Kidney (tissue), 13 donors: ENCODE measurements at regions not wholly inside any gene's neighbourhood (a gene's known extent, or its start where the extent isn't known, plus 50 kb on each side); places are given as distances from the start of the nearest gene placed in this dataset.

Experiments used
- DNase-seq, 5 donors: peaks; one replicate each; pipeline ENCODE4 v3.0.0-alpha.2; 2013 to 2020
- FAIRE-seq: peaks from 2 replicates; lab custom pipeline; 2012; peaks lifted over from hg19 to GRCh38; lab: Jason Lieb, UNC
- H3K27ac ChIP-seq, 2 donors: one replicate each; pipeline ENCODE4 v1.7.0; 2013; ENCODE audit warnings: low read depth in 2 of 2, low read length in 2 of 2, inconsistent platforms in 1 of 2
- H3K27me3 ChIP-seq: one replicate; pipeline ENCODE4 v1.7.1; 2013; ENCODE audit warnings: low read length, inconsistent platforms; ENCODE audit not compliant: control insufficient read depth, insufficient read depth
- H3K36me3 ChIP-seq, 3 donors: one replicate each; pipeline versions ENCODE4 v1.7.0 to v1.7.1; 2013; ENCODE audit warnings: low read length in 3 of 3, control low read depth in 1 of 3, inconsistent platforms in 1 of 3; ENCODE audit not compliant: insufficient read depth in 3 of 3, control insufficient read depth in 2 of 3
- H3K4me1 ChIP-seq, 3 donors: one replicate each; pipeline versions ENCODE4 v1.7.0 to v1.7.1; 2013; ENCODE audit warnings: low read length in 3 of 3, inconsistent platforms in 1 of 3, low read depth in 1 of 3; ENCODE audit not compliant: control insufficient read depth in 2 of 3, insufficient read depth in 2 of 3
- H3K4me3 ChIP-seq, 3 donors: one replicate each; pipeline versions ENCODE4 v1.7.0 to v1.8.1; 2013; ENCODE audit warnings: low read length in 3 of 3, control low read depth in 1 of 3, inconsistent platforms in 1 of 3
- H3K9ac ChIP-seq, 3 donors: one replicate each; pipeline versions ENCODE4 v1.7.0 to v1.7.1; 2013; ENCODE audit warnings: low read length in 3 of 3, control low read depth in 1 of 3, inconsistent platforms in 1 of 3
- H3K9me3 ChIP-seq, 3 donors: one replicate each; pipeline versions ENCODE4 v1.7.0 to v1.7.1; 2013; ENCODE audit warnings: low read length in 3 of 3, control low read depth in 1 of 3, inconsistent platforms in 1 of 3; ENCODE audit not compliant: control insufficient read depth in 2 of 3, insufficient read depth in 1 of 3
- intact Hi-C: fragments of 100-400 bp; cut with DNase I; formaldehyde crosslinking; loops from one replicate; pipeline ENCODE4 v1.11.1; 2022
- TF ChIP-seq, protein P1 (sequence below): IDR thresholded peaks from 3 replicates; pipeline ENCODE4 v1.5.1; 2012; ENCODE audit warnings: mild to moderate bottlenecking, moderate library complexity, borderline replicate concordance; ENCODE audit not compliant: insufficient read depth; ENCODE audit errors: extremely low read depth
- donor health status: control.
- donor health status: control.
- donor health status: control.
- donor health status: control.
- donor health status: control.
- donor health status: DM: yes; HTN: yes; CAD: no.
- donor health status: Normal renal cell carcinoma (clear cell type).

- Histone ChIP-seq H3K4me1 (no peaks in the 10 kb centered on the region), H3K9me3 (no peaks in the 10 kb centered on the region), H3K9ac (no peak overlapping the region), H3K27ac (no peak overlapping the region), H3K27me3 (no peaks in the 10 kb centered on the region), H3K4me3 (no peak overlapping the region), H3K36me3 (no peaks in the 10 kb centered on the region)
- no peak for DNase-seq
- TF ChIP-seq, protein P1, sequence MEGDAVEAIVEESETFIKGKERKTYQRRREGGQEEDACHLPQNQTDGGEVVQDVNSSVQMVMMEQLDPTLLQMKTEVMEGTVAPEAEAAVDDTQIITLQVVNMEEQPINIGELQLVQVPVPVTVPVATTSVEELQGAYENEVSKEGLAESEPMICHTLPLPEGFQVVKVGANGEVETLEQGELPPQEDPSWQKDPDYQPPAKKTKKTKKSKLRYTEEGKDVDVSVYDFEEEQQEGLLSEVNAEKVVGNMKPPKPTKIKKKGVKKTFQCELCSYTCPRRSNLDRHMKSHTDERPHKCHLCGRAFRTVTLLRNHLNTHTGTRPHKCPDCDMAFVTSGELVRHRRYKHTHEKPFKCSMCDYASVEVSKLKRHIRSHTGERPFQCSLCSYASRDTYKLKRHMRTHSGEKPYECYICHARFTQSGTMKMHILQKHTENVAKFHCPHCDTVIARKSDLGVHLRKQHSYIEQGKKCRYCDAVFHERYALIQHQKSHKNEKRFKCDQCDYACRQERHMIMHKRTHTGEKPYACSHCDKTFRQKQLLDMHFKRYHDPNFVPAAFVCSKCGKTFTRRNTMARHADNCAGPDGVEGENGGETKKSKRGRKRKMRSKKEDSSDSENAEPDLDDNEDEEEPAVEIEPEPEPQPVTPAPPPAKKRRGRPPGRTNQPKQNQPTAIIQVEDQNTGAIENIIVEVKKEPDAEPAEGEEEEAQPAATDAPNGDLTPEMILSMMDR, result no peak
- FAIRE-seq, result no peak
- intact Hi-C loops, result no loop called here
Observed at GRCh38 chr4:43126595-43126994, 234.1 kb downstream of the GRXCR1 start.

GRCh38 chr4:43130228-43131021 is 237.9 kb downstream of the GRXCR1 start:
- TF ChIP-seq, protein P1, result no peak
- peak in 1 of 5 donors; percentile 29 for DNase-seq
- Histone ChIP-seq H3K4me3 (no peak overlapping the region), H3K4me1 (no peaks in the 10 kb centered on the region), H3K9ac (no peak overlapping the region), H3K9me3 (no peaks in the 10 kb centered on the region), H3K27me3 (no peaks in the 10 kb centered on the region), H3K36me3 (no peaks in the 10 kb centered on the region), H3K27ac (no peak overlapping the region)
- intact Hi-C loops, result no loop called here
- FAIRE-seq, result no peak

- Histone ChIP-seq H3K27me3 (no peaks in the 10 kb centered on the region), H3K27ac (no peak overlapping the region), H3K4me1 (no peaks in the 10 kb centered on the region), H3K9me3 (no peaks in the 10 kb centered on the region), H3K36me3 (no peaks in the 10 kb centered on the region), H3K9ac (no peak overlapping the region), H3K4me3 (peak overlapping the region in 1 of 3 donors; percentile 14)
- DNase-seq (peak; percentile 43 to 80 (median 74)), FAIRE-seq (no peak)
- TF ChIP-seq, protein P1, result peak; percentile 61
- intact Hi-C loops, result no loop called here
Observed at GRCh38 chr4:43132010-43132582, 239.6 kb downstream of the GRXCR1 start.
